GM18861 (cell line): ENCODE measurements at regions not wholly inside any gene's neighbourhood (a gene's known extent, or its start where the extent isn't known, plus 50 kb on each side); places are given as distances from the start of the nearest gene placed in this dataset.

Experiments
- ATAC-seq: cut with Tn5 transposase; IDR thresholded peaks from one replicate; pipeline ENCODE4 v1.9.1; 2021; ENCODE audit not compliant: unreplicated experiment

DNA sequence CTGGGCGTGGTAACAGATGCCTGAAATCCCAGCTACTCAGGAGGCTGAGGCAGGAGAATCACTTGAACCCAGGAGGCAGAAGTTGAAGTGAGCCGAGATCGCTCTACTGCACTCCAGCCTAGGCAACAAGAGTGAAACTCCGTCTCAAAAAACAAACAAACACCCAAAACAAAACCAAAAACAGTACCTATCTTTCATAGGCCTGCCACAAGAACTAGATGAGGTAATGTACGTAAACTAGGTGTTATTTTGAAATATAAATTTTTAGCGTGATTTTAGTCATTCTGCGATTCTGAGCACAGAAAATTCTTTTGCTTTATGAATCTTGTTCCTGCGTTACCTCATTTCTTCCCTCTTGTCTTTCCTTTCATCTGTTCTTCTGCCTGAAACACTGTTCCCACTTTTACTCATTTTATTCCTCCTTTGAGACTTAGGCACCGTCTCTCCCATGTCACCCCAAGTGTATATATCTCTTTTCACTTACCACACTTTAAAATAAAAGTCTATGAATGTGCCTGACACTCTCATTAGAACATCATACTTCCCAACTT lies 238.2 kb upstream of the HTR2A start:
- no peak for ATAC-seq

DNA sequence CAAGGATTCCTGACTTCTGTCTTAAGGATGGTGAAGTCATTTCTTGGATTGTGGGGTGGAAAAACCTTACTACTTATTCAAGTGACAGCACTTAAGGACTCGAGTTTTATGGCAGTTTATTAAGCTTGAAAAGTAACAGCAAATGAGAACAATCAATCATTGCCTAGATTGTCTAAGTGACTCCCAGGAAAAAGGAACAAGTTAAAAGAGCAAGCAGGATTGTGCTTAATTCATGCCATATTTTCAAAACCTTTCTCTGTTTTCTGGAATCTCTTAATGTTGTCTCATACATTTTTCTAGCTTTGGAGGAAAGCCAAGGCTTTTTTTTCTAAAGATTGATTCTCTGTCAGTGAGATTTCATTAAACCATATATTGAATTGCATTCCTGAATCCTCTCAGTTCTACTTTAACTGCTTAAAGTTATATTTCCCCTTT lies 236.2 kb upstream of the HTR2A start:
- no peak for ATAC-seq

DNA sequence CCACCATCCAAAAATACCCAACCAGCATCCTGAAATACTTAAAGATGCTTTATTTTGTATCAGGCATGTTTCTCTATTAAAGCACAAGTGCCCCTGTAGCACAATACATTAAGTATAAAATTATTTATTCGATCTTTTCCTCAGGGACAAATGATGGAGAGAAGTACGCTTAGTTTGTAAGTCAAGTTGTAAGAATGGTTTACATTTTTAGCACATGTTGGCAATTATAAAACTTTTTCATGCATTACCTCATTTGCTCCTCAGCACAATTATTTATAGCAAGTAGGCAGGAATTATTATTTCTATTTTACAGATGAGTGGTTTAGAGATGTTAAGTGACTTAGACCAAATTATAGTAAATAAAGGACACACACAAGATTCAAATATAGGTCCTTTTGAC lies 232.6 kb upstream of the HTR2A start:
- ATAC-seq: no peak

DNA sequence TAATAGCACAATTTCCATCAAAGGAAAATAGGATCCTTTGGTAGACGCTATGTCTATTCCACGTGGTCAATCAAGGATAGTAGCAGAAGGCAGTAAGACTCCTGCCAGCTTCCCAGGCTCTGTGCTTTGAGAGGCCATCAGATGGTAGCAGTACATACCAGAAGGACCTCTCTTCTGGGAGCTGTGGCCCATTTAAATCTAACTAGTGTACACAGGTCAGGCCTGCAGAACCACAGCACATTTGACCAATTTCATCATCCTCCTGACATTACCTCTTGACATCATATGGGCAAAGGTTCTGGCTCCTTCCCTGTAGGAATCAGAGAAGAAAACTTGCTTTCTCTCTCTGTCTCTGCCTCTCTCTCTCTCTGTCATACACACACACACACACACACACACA lies 229.6 kb upstream of the HTR2A start:
- no peak for ATAC-seq

DNA sequence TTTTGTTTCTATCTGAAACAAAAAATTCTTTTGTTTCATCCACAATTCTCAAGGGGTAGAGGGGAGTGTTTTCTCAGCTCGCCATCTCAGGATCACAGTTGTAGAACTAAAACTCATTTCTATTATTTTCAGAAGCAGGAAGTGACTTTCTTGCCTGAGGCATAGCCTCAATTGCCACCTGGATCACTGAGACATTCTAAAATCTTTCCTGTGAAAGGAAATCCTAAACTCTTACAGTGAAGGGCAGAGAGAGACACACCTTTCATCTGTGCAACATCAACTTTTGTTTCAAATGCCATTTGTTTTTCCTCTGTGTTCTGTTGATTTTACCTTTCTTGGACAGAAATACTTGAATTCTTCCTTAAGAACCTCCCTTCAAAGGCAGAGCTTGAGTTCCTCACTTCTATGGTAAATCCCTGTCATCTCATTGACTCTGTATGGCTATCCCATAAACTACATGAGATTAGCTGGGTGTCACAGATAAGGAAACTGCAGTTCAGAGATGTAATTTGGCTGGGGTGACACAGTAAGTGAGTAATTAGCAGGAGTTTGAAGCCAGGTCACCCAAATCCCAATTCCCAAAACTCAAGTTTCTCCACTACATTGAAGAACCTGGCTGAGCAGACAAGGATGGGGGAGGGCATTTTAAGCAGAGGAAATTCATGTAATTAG lies 224.4 kb upstream of the HTR2A start:
- ATAC-seq: no peak

DNA sequence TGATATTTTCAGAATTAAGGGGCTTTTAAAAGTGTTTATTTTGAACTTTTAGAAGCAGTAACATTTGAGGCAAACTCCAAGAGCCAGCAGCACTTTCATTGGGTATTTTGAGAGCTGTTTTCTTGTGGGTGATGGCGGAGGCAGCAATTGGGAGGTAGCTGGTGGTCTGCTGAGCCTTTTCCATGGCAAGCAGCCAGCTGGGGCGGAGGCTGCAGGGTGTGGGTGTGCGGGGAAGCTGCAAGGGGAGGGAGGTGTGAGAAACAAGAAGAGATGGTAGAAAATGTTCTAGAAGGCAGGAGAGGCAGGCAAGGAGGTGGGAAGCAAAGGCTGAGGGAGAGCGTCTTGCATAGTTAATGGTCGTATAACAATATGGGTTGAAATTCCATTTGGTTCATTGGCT lies 223.4 kb upstream of the HTR2A start:
- ATAC-seq: no peak

DNA sequence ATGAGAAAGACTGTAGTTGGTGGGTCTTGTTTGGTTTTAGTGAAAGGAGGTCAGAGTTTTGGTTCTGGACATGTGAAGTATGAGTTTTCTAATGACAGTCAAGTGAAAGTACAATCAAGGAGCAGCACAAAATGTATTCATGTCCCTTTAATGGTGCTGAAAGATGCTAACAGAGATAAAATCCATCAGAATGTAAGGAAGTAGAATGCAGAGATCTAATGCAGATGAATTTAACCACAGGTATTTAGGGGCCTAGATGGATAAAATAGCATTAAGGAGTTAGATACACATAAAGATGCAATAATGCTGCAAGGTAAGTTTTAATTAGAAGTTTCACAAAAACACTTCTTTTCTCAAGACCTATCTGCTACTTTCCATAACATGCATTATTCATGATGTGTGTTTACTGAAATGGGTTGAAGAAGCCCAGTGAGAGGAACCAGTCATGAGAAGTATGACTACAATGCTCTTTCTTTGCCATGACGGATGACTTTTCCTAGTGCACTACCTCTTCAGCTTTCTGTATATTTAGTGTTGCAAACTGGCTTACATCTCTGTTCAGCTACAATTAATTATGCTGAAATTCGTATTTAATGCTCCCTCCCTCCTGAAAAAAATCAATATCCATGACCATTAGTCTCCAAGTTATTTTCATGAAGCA lies 222.9 kb upstream of the HTR2A start:
- no peak for ATAC-seq

DNA sequence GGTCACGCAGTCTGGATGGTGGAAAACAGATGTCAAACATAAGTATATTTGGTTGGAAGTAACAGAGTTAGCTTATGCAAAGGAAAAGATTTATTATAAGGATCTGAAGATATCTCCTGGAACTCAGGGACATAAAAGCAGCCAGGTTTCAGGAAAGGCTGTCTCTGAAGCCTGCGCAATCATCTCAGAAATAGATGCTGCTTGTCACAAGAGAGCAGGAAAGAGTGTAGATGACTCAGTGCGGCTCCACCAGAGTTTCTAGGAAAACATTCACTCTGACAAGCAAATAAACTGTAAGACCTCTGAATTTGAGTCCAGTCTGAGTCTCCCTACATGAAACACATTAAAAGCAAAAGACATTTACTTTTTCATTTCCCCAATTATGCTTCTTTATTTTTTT lies 220.4 kb upstream of the HTR2A start:
- ATAC-seq: no peak

DNA sequence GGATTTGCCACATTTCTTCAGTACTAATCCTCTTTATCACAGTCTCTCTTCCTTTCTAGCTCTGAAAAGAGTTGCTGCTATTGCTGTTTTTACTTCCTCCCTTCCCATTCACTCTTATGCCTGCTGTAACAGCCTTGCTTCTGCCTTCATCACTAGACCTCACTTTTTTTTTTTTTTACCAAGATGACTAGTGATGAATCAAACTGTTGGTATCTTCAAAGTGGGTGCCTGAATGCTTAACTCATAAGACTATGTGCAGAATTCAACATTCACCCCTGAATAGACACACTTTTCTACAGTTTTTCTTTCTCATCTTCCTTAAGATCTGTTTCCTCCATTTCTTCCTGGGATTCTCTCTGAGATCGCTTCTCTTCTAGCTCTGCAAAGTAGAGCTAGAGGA lies 217.2 kb upstream of the HTR2A start:
- ATAC-seq: no peak

DNA sequence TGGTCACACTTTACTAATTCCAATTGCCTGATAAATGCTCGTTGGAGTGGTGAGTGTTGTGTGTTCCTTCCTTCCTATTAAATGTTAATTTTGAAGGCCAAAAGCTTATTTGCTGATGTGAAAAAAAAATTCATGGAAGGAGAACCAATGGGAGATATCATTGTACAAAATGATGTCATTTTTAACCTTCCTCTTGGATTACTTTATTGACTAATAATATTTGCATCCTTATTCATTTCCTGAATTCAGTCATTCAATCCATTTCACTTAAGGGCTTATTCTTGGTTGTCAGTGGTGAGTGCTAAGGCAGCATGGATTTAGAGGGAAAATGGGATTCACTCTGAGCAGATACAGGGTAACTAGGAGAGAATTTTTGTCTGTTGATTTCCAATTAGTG lies 216.0 kb upstream of the HTR2A start:
- ATAC-seq: no peak

DNA sequence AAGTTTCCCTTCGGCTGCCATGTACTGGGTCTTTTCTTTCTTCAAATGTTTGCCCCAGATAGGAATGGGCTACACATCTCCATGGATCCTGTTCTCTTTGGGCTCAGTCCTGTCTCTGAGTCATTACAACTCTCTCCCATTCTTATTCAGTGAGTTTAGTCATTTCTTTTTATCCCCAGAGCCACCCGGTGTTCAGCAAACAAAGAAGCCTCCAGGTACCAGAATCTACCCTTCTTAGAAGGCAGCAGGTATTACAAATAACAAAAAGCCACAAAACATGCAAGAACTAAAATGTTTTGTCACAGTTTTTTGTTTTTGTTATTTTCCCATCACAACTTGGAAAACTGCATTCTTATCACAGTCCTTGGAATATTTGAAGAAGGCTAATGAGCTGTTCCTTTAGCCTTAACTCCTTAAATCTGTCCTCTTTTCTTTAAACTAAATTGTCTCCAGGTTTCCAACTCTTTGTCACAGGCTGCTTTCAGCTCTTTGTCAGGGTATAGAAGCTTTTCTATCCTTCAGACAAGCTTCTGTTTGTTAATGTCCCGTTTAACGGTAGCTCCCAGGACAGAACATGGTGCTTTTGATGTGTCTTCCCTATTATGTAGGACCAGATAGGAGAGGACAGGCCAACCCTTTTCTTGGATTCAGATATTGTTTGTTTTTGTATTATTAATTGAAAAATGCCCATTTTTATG lies 215.5 kb upstream of the HTR2A start:
- no peak for ATAC-seq

DNA sequence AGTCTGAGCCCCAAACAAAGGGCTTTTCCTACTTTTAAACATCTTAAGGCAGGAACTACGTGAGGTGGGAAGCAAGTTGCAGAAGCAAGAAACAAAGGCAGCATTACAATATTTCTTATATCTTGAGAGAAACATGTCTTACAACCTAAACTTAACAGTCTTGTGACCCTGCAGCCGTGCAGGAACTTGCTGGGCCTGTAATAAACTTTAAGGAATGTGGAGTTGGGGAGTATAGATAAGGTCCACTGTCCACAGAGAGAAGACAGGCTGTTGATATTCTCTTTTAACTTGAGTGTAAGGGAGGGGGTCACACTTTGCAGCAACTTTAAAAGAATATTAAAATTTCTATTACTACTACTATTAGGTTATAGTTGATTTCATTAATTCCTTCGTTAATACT lies 214.6 kb upstream of the HTR2A start:
- no peak for ATAC-seq

DNA sequence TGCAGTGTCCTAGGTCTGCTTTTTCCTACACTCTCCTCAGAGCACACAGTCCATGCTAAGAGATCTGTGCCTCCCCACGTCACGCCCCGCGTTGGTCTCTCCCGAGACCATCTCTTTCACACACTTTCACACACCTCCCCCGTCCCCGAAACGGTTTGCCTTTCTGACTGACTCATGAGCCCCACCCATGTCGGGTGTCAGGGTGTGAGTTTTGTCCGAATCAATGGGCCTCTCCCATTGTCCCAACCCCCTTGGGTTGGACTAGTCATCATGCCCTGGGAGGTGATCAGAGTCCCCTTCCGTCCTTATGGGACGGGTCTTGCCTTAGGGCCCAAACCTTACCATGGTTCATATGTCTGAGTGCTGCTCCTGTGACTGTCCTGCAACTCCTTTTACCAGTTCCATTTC lies 214.0 kb upstream of the HTR2A start:
- no peak for ATAC-seq

DNA sequence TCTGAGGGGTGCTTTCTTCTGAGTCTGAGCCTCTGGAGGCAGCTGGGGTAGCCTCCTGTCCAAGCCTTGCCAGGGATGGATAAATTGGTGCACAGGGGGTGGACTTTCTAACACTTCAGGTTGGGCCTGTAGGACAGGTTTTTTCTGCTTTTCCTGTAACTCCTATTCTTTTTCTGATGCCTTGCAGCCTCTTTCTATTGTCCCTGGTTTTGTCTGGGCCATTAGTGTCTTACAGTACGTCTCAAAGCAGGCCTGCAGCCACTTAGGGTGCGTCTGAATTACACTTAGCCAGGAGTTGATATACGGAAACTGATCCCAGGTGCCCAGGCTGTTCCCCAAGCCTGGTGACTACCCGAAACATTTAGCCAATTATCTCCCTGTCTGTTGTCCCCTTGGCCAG lies 213.3 kb upstream of the HTR2A start:
- no peak for ATAC-seq

DNA sequence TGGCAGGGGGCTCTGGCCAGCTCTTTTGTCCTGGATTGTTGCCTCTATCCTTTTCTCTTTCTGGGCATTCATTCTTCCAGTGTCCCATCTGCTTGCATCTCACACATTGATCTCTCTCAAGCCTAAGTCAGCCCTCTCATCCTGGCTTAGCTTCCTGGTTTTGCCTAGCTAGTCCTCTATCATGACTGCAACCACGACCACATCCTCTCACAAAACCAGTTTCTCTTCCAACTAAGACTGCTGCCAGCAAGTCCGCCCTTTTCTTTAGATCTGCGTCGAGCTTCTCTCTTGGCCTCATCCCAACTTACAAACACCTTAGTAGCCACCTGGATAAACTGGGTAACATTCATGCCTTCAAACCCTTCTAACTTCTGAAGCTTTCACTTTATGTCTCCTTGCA lies 212.2 kb upstream of the HTR2A start:
- ATAC-seq: no peak

DNA sequence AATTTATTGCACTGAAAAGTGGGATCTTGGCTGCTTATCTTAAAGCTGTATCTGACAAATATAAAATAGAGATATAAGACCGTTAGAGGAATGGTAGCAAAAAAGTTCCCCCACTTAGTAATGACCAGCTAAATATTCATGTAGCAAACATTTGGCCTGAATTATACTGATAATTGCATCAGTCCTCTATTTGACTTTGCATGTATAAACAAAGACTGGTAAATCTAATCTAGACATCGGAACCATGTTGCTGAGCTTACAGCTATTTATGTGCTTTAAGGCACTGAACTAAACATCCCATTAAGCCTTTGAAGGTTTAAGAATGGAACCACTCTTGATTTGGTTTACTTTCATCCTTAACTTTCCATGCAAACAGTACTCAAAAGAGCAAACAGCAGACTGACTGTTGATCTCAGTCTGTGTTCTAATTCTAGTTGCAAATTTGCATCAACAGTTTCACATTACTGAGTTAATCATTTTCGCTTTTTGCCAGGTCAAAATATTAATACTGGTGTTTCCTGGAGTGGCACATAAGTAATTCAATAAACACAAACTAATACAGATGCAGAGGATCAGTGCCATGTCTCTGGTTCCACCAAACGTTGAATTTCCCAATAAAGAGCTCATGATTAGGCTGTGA lies 203.5 kb upstream of the HTR2A start:
- ATAC-seq: peak; percentile 93

DNA sequence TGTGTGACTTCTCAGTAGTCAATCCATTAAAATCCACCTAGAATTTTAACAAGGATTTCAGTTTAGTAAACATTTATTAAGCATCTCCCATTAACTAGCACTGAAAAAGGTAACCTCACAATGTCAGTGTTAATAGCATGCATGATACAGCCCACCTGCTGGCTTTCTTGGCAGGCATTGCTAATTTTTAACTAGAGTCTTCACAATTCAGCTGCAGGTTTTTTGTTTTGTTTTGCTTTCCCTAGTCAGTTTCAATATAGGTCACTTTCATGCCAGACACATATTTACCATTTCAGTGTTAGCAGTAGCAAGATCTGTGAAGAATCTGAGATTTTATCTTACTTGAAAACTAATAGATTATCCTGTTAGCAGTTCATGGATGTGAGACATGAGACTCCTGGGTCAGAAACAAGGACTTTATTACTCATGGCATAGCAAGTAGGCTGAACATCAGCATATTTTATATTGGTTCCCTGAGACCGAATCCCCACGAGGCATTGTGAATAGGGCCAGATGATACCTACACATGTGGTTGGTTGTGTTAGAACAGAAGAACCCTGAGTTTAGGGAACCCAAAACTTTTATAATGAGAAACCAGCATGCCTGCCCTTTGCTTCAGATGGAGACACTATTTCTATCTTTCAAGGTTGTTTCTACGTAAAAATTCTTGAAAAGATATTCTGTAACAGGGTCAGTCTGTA lies 198.0 kb upstream of the HTR2A start:
- peak; percentile 95 for ATAC-seq

DNA sequence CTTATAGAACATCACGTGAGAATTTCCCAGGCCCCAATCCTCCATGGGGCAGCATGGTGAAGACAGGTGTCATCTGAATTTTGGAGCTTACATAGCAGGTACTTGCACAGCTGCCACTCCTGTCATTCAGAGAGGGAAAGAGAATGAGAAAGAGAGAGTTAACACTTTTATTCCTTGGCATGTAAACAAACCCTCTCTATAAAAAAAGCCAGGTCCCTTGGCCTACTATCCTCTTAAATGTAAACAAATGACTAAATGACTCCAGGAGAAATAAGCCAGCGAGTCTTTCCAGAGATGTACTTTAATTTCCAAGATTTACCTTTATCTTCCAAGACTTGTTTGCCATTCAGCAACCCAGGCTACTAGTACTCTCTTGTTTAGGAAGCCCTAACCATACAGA lies 195.3 kb upstream of the HTR2A start:
- no peak for ATAC-seq

DNA sequence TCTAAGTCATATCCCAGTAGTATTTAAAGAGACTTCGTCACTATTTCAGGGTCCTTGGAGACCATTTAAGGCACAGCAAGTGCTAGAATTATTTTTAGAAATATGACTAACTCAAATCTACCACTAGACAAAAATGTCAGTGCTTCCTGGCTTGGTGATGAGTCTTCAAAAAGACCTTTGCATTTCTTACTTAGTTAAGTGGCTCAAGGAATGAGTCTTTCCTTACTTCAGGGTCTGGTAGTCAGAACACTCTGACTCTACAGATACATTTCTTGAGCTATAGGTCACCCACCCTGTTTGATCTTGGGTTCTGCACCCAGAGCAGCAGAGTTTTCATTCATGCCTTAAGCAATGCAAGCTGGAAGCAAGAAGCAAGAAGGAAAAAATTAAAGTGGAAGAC lies 191.0 kb upstream of the HTR2A start:
- no peak for ATAC-seq

DNA sequence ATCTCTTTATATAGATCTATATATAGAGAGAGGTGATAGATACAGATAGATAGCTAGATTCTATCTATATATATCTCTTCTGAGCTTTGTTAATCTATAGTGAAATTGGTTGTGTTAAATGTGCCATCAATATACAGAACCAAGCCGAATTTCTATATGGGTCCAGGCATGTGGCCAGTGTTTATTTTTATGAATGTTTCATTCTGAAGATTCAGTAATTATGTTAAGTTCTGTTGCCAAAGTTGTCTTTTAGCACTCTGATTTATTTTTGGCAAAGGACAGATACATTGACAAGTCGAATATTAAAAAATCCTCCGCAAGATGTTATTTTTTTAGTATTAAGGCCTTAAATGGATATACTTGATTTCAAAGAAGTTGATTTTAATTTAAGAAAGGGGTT lies 190.4 kb upstream of the HTR2A start:
- no peak for ATAC-seq

DNA sequence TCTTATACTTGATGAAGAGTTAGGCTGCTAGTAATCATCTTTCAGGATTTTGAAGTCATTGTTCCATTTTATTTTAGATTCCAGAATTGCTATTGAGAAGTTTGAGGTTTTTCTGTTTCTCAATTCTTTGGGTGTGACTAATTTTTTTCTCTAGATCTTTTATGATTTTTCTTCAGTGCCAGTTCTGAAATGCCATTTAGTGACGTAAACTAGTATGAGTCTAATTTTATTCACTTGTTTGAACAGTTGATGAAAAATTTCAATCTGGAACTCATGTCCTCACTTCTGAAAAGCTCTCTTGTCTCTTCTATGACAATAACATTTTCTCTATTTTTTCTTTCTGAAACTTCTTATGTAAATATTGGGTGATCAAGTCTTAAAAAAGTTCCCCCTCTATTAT lies 188.5 kb upstream of the HTR2A start:
- ATAC-seq: no peak
